ENCODE measurements at regions not wholly inside any gene's neighbourhood (a gene's known extent, or its start where the extent isn't known, plus 50 kb on each side); places are given as distances from the start of the nearest gene placed in this dataset.

- Histone ChIP-seq H4K20me1 (ENCODE audit: insufficient read depth, poor library complexity, severe bottlenecking) (no peaks in the 10 kb centered on the region), H3K4me3 (no peak overlapping the region), H3K9me3 (ENCODE audit: low read depth) (no peaks in the 10 kb centered on the region), H3K4me1 (ENCODE audit: insufficient read depth) (no peaks in the 10 kb centered on the region), H3K79me2 (no peaks in the 10 kb centered on the region), H3K27me3 (peaks cover 32% of the 10 kb centered on the region), H3K9me2 (replicated peaks; ENCODE audit: insufficient read depth) (no peaks in the 10 kb centered on the region), H3K36me3 (replicated peaks; ENCODE audit: insufficient read depth, low read depth) (no peaks in the 10 kb centered on the region), H2AFZ (no peak overlapping the region), H3K27ac (no peak overlapping the region), H3K4me2 (no peak overlapping the region)
- no peak for DNase-seq (ENCODE audit: low spot score)
- TF ChIP-seq EZH2 (IDR thresholded peaks at IDR 0.05; ENCODE audit: borderline replicate concordance) (no peak), CTCF (IDR thresholded peaks at IDR 0.05; ENCODE audit: poor library complexity) (no peak), EZH2phosphoT487 (IDR thresholded peaks at IDR 0.05; ENCODE audit: low read depth, severe bottlenecking, unreplicated experiment) (no peak)
- WGBS (ENCODE audit: low lambda C conversion rate, missing lambda C conversion rate) = 78% methylated on average over 4 of the region's 4 CpGs
These were observed 130.9 kb upstream of the USP15 start for GRCh38 chr12:62129291-62129690.

GRCh38 chr12:62130402-62130801 is 129.8 kb upstream of the USP15 start:
- Histone ChIP-seq H3K4me1 (ENCODE audit: insufficient read depth) (no peaks in the 10 kb centered on the region), H2AFZ (no peak overlapping the region)
- WGBS (ENCODE audit: low lambda C conversion rate, missing lambda C conversion rate) = 84% methylated on average over 3 of the region's 3 CpGs

GRCh38 chr12:62130834-62131552 is 129.2 kb upstream of the USP15 start:
- H3K4me3 ChIP-seq = no peak overlapping the region
- TF ChIP-seq CTCF (IDR thresholded peaks at IDR 0.05; ENCODE audit: poor library complexity) = no peak
- TF ChIP-seq EZH2 (IDR thresholded peaks at IDR 0.05; ENCODE audit: borderline replicate concordance) = no peak
- TF ChIP-seq EZH2phosphoT487 (IDR thresholded peaks at IDR 0.05; ENCODE audit: low read depth, severe bottlenecking, unreplicated experiment) = no peak
- 82% methylated on average over 6 of the region's 6 CpGs for WGBS (ENCODE audit: low lambda C conversion rate, missing lambda C conversion rate)
- H3K36me3 ChIP-seq (replicated peaks; ENCODE audit: insufficient read depth, low read depth) = no peaks in the 10 kb centered on the region
- H4K20me1 ChIP-seq (ENCODE audit: insufficient read depth, poor library complexity, severe bottlenecking) = no peaks in the 10 kb centered on the region
- H3K27ac ChIP-seq = no peak overlapping the region
- H3K79me2 ChIP-seq = no peaks in the 10 kb centered on the region
- no peaks in the 10 kb centered on the region for H3K9me3 ChIP-seq (ENCODE audit: low read depth)
- DNase-seq (ENCODE audit: low spot score) = no peak
- H3K9me2 ChIP-seq (replicated peaks; ENCODE audit: insufficient read depth) = no peaks in the 10 kb centered on the region
- H2AFZ ChIP-seq = no peak overlapping the region
- H3K4me2 ChIP-seq = no peak overlapping the region
- peaks cover 18% of the 10 kb centered on the region for H3K27me3 ChIP-seq
- no peaks in the 10 kb centered on the region for H3K4me1 ChIP-seq (ENCODE audit: insufficient read depth)

More at GRCh38 chr12:62130402-62130801, 129.8 kb upstream of the USP15 start:
- Histone ChIP-seq H3K9me3 (ENCODE audit: low read depth) (no peaks in the 10 kb centered on the region), H4K20me1 (ENCODE audit: insufficient read depth, poor library complexity, severe bottlenecking) (no peaks in the 10 kb centered on the region), H3K4me3 (no peak overlapping the region), H3K27ac (no peak overlapping the region), H3K9me2 (replicated peaks; ENCODE audit: insufficient read depth) (no peaks in the 10 kb centered on the region), H3K79me2 (no peaks in the 10 kb centered on the region), H3K36me3 (replicated peaks; ENCODE audit: insufficient read depth, low read depth) (no peaks in the 10 kb centered on the region), H3K4me2 (no peak overlapping the region), H3K27me3 (peaks cover 21% of the 10 kb centered on the region)
- TF ChIP-seq EZH2phosphoT487 (IDR thresholded peaks at IDR 0.05; ENCODE audit: low read depth, severe bottlenecking, unreplicated experiment) (no peak), CTCF (IDR thresholded peaks at IDR 0.05; ENCODE audit: poor library complexity) (no peak), EZH2 (IDR thresholded peaks at IDR 0.05; ENCODE audit: borderline replicate concordance) (no peak)
- no peak for DNase-seq (ENCODE audit: low spot score)

Data from hepatocyte (in vitro differentiated cells).